HEK293 (cell line): ENCODE measurements at regions not wholly inside any gene's neighbourhood (a gene's known extent, or its start where the extent isn't known, plus 50 kb on each side); places are given as distances from the start of the nearest gene placed in this dataset.

Experiments
- CTCF ChIA-PET: fragments of 350-600 bp; formaldehyde crosslinking; extraction: SDS; loops from one replicate; lab custom pipeline; 2021; ENCODE audit warnings: antibody characterized with exemption; lab: Yijun Ruan, JAX
- POLR2A ChIA-PET: fragments of 300-600 bp; formaldehyde crosslinking; extraction: SDS; loops from one replicate; lab custom pipeline; 2020; ENCODE audit warnings: antibody characterized with exemption, inconsistent platforms; lab: Yijun Ruan, JAX
- H3K27ac ChIP-seq: fragments of 200-500 bp; sonication (Bioruptor generic); 2 replicates; pipeline ENCODE4 v1.5.1; 2014; ENCODE audit warnings: low read depth, low read length, control low read depth, inconsistent platforms; ENCODE audit errors: extremely low read depth
- H3K36me3 ChIP-seq, 2 experiments: fragments of 200-500 bp in 1 of 2; sonication (Bioruptor generic) in 1 of 2; 1 replicate in 1 of 2; 2 replicates in 1 of 2; pipeline ENCODE4 v1.5.1; 2014 to 2017; ENCODE audit warnings: inconsistent platforms in 2 of 2, low read length in 2 of 2; ENCODE audit not compliant: control insufficient read depth in 2 of 2, insufficient read depth in 1 of 2
- H3K4me1 ChIP-seq: fragments of 200-500 bp; sonication (Bioruptor generic); 2 replicates; pipeline ENCODE4 v1.5.1; 2014; ENCODE audit warnings: mild to moderate bottlenecking, low read length, inconsistent platforms; ENCODE audit not compliant: control insufficient read depth, insufficient read depth
- H3K4me3 ChIP-seq: 2 replicates; pipeline ENCODE4 v1.5.1; 2011; ENCODE audit warnings: low read depth, mild to moderate bottlenecking, control low read depth, low read length, moderate library complexity
- H3K9me3 ChIP-seq: fragments of 200-500 bp; sonication (Bioruptor generic); 2 replicates; pipeline ENCODE4 v1.5.1; 2014; ENCODE audit warnings: low read depth, low read length, inconsistent platforms; ENCODE audit not compliant: control insufficient read depth, insufficient read depth
- PRDM4 ChIP-seq: fragments of 450-650 bp; formaldehyde crosslinking; IDR thresholded peaks from 2 replicates; pipeline ENCODE4 v1.5.1; 2017; ENCODE audit warnings: missing biosample characterization, missing genetic modification characterization
- YY1 ChIP-seq: fragments of 450-650 bp; formaldehyde crosslinking; IDR thresholded peaks from 2 replicates; pipeline ENCODE4 v1.5.1; 2018; ENCODE audit warnings: missing biosample characterization, missing genetic modification characterization
- ZBTB11 ChIP-seq: fragments of 450-650 bp; formaldehyde crosslinking; conservative IDR thresholded peaks from 2 replicates; pipeline ENCODE4 v1.5.1; 2016; ENCODE audit warnings: low read depth, missing biosample characterization, missing genetic modification characterization
- ZBTB49 ChIP-seq: fragments of 450-650 bp; formaldehyde crosslinking; IDR thresholded peaks from 2 replicates; pipeline ENCODE4 v1.5.1; 2016; ENCODE audit warnings: missing biosample characterization, missing genetic modification characterization, low read depth
- ZFP69B ChIP-seq: fragments of 450-650 bp; formaldehyde crosslinking; IDR thresholded peaks from 2 replicates; pipeline ENCODE4 v1.5.1; 2016; ENCODE audit warnings: missing biosample characterization, missing genetic modification characterization
- ZNF175 ChIP-seq: fragments of 450-650 bp; formaldehyde crosslinking; IDR thresholded peaks from 2 replicates; pipeline ENCODE4 v1.5.1; 2016; ENCODE audit warnings: missing biosample characterization, missing genetic modification characterization
- ZNF19 ChIP-seq: fragments of 450-650 bp; formaldehyde crosslinking; IDR thresholded peaks from 2 replicates; pipeline ENCODE4; 2016; ENCODE audit warnings: missing biosample characterization, missing genetic modification characterization, low read depth
- ZNF248 ChIP-seq: fragments of 450-650 bp; formaldehyde crosslinking; IDR thresholded peaks from 2 replicates; pipeline ENCODE4 v1.5.1; 2017; ENCODE audit warnings: missing biosample characterization, missing genetic modification characterization
- ZNF266 ChIP-seq: fragments of 450-650 bp; formaldehyde crosslinking; IDR thresholded peaks from 2 replicates; pipeline ENCODE4 v1.5.1; 2016; ENCODE audit warnings: missing biosample characterization, missing genetic modification characterization, low read depth
- ZNF404 ChIP-seq: fragments of 450-650 bp; formaldehyde crosslinking; IDR thresholded peaks from 2 replicates; pipeline ENCODE4 v1.5.1; 2017; ENCODE audit warnings: missing biosample characterization, missing genetic modification characterization
- ZNF423 ChIP-seq: fragments of 450-650 bp; formaldehyde crosslinking; IDR thresholded peaks from 2 replicates; pipeline ENCODE4 v1.5.1; 2016; ENCODE audit warnings: missing biosample characterization, missing genetic modification characterization
- ZNF433 ChIP-seq: fragments of 450-650 bp; formaldehyde crosslinking; IDR thresholded peaks from 2 replicates; pipeline ENCODE4 v1.5.1; 2016; ENCODE audit warnings: missing biosample characterization, missing genetic modification characterization, low read depth
- ZNF600 ChIP-seq: fragments of 450-650 bp; formaldehyde crosslinking; IDR thresholded peaks from 2 replicates; pipeline ENCODE4 v1.5.1; 2016; ENCODE audit warnings: missing biosample characterization, missing genetic modification characterization
- ZNF660 ChIP-seq: fragments of 450-650 bp; IDR thresholded peaks from 2 replicates; pipeline ENCODE4 v1.5.1; 2018; ENCODE audit warnings: missing biosample characterization, mild to moderate bottlenecking, missing genetic modification characterization
- ZNF792 ChIP-seq: fragments of 450-650 bp; formaldehyde crosslinking; IDR thresholded peaks from 2 replicates; pipeline ENCODE4 v1.5.1; 2016; ENCODE audit warnings: missing biosample characterization, missing genetic modification characterization
- TF ChIP-seq, protein P1 (sequence below): fragments of 450-650 bp; formaldehyde crosslinking; IDR thresholded peaks from 2 replicates; pipeline ENCODE4 v1.5.1; 2016; ENCODE audit warnings: missing biosample characterization, missing genetic modification characterization
- TF ChIP-seq, protein P2 (sequence below): fragments of 450-650 bp; formaldehyde crosslinking; IDR thresholded peaks from 2 replicates; pipeline ENCODE4 v1.5.1; 2016; ENCODE audit warnings: missing biosample characterization, missing genetic modification characterization
- TF ChIP-seq, protein P3 (sequence below): sonication (generic); formaldehyde crosslinking; IDR thresholded peaks from 2 replicates; pipeline ENCODE4 v1.8.1; 2022; ENCODE audit warnings: mild to moderate bottlenecking, moderate library complexity, missing genetic modification reagents

DNA sequence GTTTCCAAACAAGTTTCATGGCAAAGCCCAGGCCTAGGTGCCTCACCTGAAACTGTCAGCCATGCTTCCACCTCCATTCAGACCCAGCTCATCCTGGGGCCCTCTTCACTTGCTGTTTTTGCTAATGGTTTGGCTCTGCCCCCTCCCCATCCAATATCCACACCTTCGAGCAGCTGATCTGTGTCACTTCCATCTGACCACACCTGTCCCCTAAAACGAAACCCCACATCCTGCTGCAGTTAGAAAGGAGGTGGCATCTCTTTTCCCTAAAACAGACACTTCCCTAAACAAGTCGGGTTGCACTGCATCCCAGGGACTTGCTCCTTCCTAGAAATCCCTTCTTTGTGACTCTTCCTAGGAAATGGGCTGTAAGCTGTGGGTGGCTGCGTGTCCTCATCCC lies 748.7 kb upstream of the SALL3 start:
- POLR2A ChIA-PET, result no interaction called here
- no peaks in the 10 kb centered on the region for H3K36me3 ChIP-seq
- H3K9me3 ChIP-seq, result no peaks in the 10 kb centered on the region
- H3K4me1 ChIP-seq, result no peaks in the 10 kb centered on the region
- H3K4me3 ChIP-seq, result no peak overlapping the region
- CTCF ChIA-PET, result no interaction called here
- TF ChIP-seq, protein P1, sequence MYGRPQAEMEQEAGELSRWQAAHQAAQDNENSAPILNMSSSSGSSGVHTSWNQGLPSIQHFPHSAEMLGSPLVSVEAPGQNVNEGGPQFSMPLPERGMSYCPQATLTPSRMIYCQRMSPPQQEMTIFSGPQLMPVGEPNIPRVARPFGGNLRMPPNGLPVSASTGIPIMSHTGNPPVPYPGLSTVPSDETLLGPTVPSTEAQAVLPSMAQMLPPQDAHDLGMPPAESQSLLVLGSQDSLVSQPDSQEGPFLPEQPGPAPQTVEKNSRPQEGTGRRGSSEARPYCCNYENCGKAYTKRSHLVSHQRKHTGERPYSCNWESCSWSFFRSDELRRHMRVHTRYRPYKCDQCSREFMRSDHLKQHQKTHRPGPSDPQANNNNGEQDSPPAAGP, result no peak
- no peak for TF ChIP-seq ZNF19 (tag by site-specific recombination)
- no peak for TF ChIP-seq ZBTB11 (tag by site-specific recombination)
- TF ChIP-seq ZNF175 (tag by site-specific recombination), result no peak
- TF ChIP-seq ZNF266 (tag by site-specific recombination), result no peak
- no peak for TF ChIP-seq ZFP69B (tag by site-specific recombination)
- TF ChIP-seq ZNF248 (tag by site-specific recombination), result no peak
- no peak for TF ChIP-seq ZNF404 (tag by site-specific recombination)
- TF ChIP-seq ZNF660 (tag by site-specific recombination), result no peak
- TF ChIP-seq ZNF600 (tag by site-specific recombination), result no peak
- no peak for TF ChIP-seq ZNF423 (tag by site-specific recombination)
- H3K27ac ChIP-seq, result no peak overlapping the region

DNA sequence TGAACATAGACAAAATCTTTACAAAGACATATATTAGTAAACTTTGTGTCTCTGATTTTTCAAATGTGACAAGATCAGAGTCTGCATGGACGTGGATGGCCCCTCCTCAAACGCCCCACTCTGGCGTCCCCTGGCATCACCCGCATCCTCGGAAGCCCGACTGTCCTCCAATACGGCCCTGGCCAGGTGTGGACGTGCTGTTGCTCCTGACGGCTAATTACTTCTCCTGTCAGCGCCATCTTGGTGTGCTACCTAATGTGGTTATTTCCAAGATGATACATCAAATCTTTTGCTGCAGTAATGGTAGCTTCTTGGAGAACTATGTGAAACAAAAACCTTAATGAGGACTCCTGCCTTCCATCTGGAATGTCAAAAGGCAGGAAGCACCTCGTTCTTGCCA lies 747.4 kb upstream of the SALL3 start:
- CTCF ChIA-PET, result no interaction called here
- TF ChIP-seq ZNF433 (tag by site-specific recombination), result no peak
- TF ChIP-seq YY1 (tag by site-specific recombination), result no peak
- TF ChIP-seq, protein P2, sequence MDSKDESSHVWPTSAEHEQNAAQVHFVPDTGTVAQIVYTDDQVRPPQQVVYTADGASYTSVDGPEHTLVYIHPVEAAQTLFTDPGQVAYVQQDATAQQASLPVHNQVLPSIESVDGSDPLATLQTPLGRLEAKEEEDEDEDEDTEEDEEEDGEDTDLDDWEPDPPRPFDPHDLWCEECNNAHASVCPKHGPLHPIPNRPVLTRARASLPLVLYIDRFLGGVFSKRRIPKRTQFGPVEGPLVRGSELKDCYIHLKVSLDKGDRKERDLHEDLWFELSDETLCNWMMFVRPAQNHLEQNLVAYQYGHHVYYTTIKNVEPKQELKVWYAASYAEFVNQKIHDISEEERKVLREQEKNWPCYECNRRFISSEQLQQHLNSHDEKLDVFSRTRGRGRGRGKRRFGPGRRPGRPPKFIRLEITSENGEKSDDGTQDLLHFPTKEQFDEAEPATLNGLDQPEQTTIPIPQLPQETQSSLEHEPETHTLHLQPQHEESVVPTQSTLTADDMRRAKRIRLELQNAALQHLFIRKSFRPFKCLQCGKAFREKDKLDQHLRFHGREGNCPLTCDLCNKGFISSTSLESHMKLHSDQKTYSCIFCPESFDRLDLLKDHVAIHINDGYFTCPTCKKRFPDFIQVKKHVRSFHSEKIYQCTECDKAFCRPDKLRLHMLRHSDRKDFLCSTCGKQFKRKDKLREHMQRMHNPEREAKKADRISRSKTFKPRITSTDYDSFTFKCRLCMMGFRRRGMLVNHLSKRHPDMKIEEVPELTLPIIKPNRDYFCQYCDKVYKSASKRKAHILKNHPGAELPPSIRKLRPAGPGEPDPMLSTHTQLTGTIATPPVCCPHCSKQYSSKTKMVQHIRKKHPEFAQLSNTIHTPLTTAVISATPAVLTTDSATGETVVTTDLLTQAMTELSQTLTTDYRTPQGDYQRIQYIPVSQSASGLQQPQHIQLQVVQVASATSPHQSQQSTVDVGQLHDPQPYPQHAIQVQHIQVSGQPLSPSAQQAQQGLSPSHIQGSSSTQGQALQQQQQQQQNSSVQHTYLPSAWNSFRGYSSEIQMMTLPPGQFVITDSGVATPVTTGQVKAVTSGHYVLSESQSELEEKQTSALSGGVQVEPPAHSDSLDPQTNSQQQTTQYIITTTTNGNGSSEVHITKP (tag by site-specific recombination), result no peak
- no peak for TF ChIP-seq PRDM4 (tag by site-specific recombination)
- TF ChIP-seq ZNF792, result no peak
- TF ChIP-seq, protein P3, sequence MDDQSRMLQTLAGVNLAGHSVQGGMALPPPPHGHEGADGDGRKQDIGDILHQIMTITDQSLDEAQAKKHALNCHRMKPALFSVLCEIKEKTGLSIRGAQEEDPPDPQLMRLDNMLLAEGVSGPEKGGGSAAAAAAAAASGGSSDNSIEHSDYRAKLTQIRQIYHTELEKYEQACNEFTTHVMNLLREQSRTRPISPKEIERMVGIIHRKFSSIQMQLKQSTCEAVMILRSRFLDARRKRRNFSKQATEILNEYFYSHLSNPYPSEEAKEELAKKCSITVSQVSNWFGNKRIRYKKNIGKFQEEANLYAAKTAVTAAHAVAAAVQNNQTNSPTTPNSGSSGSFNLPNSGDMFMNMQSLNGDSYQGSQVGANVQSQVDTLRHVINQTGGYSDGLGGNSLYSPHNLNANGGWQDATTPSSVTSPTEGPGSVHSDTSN (CRISPR knock-in tag), result no peak
- no peak for TF ChIP-seq ZBTB49 (tag by site-specific recombination)
- Histone ChIP-seq H3K9me3 (no peaks in the 10 kb centered on the region), H3K4me3 (no peak overlapping the region), H3K27ac (no peak overlapping the region), H3K36me3 (no peaks in the 10 kb centered on the region), H3K4me1 (no peaks in the 10 kb centered on the region)
- POLR2A ChIA-PET, result no interaction called here
